AG04450 (cell line): ENCODE measurements at regions not wholly inside any gene's neighbourhood (a gene's known extent, or its start where the extent isn't known, plus 50 kb on each side); places are given as distances from the start of the nearest gene placed in this dataset.

Experiments
- CTCF ChIA-PET: fragments of 300-600, 350-600 bp; formaldehyde crosslinking; extraction: SDS; loops from one replicate; lab custom pipeline; 2022; ENCODE audit warnings: antibody characterized with exemption, inconsistent platforms; lab: Charles Lee
- POLR2A ChIA-PET: fragments of 350-600 bp; formaldehyde crosslinking; extraction: SDS; loops from one replicate; lab custom pipeline; 2021; ENCODE audit warnings: antibody characterized with exemption, inconsistent platforms; lab: Yijun Ruan, JAX
- DNase-seq: peaks from one replicate; pipeline ENCODE4 v3.0.0-alpha.2; 2011; ENCODE audit warnings: low read depth, low spot score
- H3K27ac ChIP-seq: one replicate; pipeline ENCODE4 v1.5.1; 2012; ENCODE audit warnings: low read depth, low read length, control low read depth
- H3K27me3 ChIP-seq: one replicate; pipeline ENCODE4 v1.6.0; 2012; ENCODE audit warnings: low read length; ENCODE audit not compliant: control insufficient read depth, insufficient read depth
- H3K4me3 ChIP-seq: 2 replicates; pipeline ENCODE4 v1.5.1; 2011; ENCODE audit warnings: mild to moderate bottlenecking, low read depth, low read length, control low read depth
- H3K9me3 ChIP-seq: 2 replicates; pipeline ENCODE4 v1.5.1; 2012; ENCODE audit warnings: low read length; ENCODE audit not compliant: control insufficient read depth, insufficient read depth
- TF ChIP-seq, protein P1 (sequence below): IDR thresholded peaks from 2 replicates; pipeline ENCODE4 v1.5.1; 2011; ENCODE audit warnings: low read depth, low read length, control low read depth, inconsistent platforms

DNA sequence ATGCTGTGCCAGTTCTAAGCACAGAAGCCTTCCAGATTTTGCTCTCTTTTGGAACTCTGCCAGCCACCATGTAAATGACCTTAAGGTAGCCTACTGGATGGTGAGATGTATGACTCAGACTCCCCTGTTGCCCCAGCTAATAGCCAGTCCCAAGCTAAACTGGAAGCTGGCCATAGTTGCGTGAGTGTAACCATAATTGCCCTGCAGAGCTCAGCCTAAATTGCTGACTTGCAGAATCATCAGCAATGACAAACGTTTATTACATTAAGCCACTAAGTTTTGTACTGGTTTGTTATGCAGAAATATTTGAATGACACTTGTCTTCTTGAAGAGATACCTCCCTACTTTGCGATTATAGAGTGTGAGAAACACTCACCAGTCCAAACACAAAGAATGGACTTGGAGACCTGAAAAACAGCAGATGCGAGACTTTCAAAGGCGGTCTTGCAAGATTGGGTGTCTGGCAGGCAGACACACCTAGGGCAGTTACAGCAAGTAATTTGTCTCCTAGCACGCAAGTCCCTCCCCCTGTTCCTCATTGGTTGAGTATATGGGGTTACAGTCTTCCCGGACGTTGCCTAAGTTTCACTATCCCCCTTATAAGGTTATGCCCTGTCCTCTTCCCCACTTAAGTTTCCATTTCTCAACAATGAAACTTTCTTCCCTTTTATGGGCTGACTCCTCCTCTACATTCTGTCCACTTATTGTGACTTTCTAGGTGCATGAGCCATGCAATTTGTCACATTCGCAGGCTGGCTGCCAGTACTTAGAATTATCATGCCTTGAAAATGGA lies 83.6 kb upstream of the XCR1 start:
- Histone ChIP-seq H3K9me3 (peaks cover 4% of the 10 kb centered on the region; the same call in 1 of the 2 replicates), H3K27ac (no peak overlapping the region), H3K4me3 (no peak overlapping the region), H3K27me3 (peaks cover 2% of the 10 kb centered on the region)
- ChIA-PET CTCF (no interaction called here), POLR2A (no interaction called here)
- DNase-seq, result no peak
- TF ChIP-seq, protein P1, sequence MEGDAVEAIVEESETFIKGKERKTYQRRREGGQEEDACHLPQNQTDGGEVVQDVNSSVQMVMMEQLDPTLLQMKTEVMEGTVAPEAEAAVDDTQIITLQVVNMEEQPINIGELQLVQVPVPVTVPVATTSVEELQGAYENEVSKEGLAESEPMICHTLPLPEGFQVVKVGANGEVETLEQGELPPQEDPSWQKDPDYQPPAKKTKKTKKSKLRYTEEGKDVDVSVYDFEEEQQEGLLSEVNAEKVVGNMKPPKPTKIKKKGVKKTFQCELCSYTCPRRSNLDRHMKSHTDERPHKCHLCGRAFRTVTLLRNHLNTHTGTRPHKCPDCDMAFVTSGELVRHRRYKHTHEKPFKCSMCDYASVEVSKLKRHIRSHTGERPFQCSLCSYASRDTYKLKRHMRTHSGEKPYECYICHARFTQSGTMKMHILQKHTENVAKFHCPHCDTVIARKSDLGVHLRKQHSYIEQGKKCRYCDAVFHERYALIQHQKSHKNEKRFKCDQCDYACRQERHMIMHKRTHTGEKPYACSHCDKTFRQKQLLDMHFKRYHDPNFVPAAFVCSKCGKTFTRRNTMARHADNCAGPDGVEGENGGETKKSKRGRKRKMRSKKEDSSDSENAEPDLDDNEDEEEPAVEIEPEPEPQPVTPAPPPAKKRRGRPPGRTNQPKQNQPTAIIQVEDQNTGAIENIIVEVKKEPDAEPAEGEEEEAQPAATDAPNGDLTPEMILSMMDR, result no peak

DNA sequence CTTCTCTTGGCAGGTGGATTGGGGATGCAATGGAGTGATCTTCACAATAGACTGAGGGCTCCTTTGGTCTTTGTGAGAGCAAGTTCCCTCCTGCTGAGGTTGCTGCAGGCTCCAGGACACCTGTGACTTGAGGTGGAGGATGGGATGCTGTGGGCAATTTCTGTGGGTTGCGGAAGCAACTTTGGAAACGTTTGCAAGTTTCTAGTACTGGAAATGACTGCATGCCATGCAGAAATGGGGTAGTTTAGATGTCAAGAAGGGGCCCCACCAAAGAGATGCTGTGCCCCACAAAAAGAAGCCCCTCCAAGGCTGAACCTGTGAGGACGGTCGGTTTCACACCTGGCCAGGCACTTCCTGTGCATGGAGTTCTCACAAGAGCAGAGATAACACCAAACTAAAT lies 80.4 kb upstream of the XCR1 start:
- ChIA-PET POLR2A (no interaction called here), CTCF (no interaction called here)
- H3K27me3 ChIP-seq, result peaks cover 12% of the 10 kb centered on the region
- no peaks in the 10 kb centered on the region for H3K9me3 ChIP-seq
- H3K27ac ChIP-seq, result no peak overlapping the region
- no peak overlapping the region for H3K4me3 ChIP-seq
- TF ChIP-seq, protein P1, result no peak
- DNase-seq, result no peak

DNA sequence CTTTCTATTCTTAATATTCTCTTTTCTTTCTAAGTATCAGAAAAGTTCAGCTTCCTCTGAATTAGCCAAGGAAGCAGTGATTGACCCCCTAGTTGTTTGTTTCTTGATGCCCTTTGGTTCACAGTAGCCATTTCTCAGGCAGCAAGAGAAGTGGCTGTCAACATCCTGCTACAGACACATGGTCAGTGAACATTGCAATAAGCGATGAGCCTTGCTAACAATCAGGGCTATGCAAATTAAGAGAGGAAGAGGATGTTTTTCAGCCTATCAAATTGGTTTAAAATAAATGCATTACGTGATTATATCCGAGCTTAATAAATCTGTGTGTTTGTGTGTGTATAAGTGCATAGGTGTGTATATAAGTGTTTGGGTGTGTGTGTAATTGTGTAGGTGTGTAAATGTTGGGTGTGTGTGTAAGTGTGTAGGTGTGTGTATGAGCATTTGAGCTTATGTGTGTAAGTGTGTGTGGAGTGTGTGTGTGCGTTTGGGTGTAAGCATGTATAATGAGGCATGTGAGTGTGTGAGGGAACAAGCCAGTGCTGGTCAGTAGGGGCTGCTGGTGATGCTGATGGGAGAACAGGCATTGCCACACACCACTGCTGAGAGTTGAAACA lies 78.1 kb upstream of the XCR1 start:
- DNase-seq, result no peak
- H3K9me3 ChIP-seq, result no peaks in the 10 kb centered on the region
- H3K27me3 ChIP-seq, result peaks cover 15% of the 10 kb centered on the region
- CTCF ChIA-PET, result interaction anchor here (1.5 kb wide), 1 partner anchor 10 kb away, joined by 3 read pairs; no protein-coding TSS in a partner anchor
- POLR2A ChIA-PET, result no interaction called here
- no peak overlapping the region for H3K27ac ChIP-seq
- H3K4me3 ChIP-seq, result no peak overlapping the region
- TF ChIP-seq, protein P1, result no peak

DNA sequence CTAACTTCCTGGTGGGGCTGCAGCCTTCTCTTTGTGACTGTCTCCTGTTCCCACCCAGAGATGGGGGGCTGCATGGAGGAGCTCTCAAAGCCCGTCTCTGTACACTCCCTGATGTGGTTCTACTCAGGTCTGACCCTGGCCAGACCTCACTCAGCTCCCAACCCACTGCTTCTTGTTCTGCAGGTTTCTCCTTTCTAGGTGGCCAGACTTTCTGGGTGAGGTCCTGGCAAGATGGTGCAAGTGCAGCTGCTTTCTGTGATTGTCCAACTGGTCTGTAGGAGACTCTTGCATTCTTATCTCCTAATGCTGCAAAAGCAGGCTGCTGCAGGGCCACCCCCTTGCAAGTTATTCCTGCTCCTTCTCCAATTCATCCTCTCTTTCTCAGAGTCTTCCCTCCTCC lies 77.4 kb upstream of the XCR1 start:
- peaks cover 15% of the 10 kb centered on the region for H3K27me3 ChIP-seq
- H3K9me3 ChIP-seq, result no peaks in the 10 kb centered on the region
- no peak for DNase-seq
- TF ChIP-seq, protein P1, result no peak
- no peak overlapping the region for H3K4me3 ChIP-seq
- H3K27ac ChIP-seq, result no peak overlapping the region
- ChIA-PET POLR2A (interaction anchor here (0.8 kb wide), 1 partner anchor 160 kb away, joined by 3 read pairs; no protein-coding TSS in a partner anchor), CTCF (interaction anchor here (1.5 to 2.7 kb wide), 2 partner anchors 10 to 26 kb away, joined by 3 to 8 read pairs; no protein-coding TSS in a partner anchor)

DNA sequence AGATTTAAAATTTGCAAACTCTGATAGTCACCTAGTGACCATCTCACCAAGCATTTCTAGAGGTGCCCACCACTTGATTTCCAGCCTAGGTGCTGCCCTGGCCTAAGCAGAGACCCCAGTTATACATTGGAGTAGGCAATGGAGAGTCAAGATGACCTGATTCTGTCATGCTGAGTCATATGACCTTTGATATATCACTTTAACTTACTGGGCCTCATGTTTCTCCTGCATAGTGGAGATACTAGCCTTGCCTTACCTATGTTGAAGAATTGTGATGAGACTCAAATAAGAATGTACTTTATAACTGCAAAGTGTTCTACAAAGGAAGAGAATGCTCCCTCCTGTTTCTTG lies 75.5 kb upstream of the XCR1 start:
- CTCF ChIA-PET, result interaction anchor here (1.0 to 2.7 kb wide), 2 partner anchors 24 to 276 kb away, joined by 3 to 8 read pairs; no protein-coding TSS in a partner anchor
- Histone ChIP-seq H3K9me3 (no peaks in the 10 kb centered on the region), H3K4me3 (no peak overlapping the region), H3K27me3 (peaks cover 14% of the 10 kb centered on the region), H3K27ac (no peak overlapping the region)
- POLR2A ChIA-PET, result no interaction called here
- DNase-seq, result no peak
- TF ChIP-seq, protein P1, result no peak
